Trophoblast cell (in vitro differentiated cells and primary cell): ENCODE measurements at regions not wholly inside any gene's neighbourhood (a gene's known extent, or its start where the extent isn't known, plus 50 kb on each side); places are given as distances from the start of the nearest gene placed in this dataset.
A peak's percentile ranks its signal among the peaks of the same experiment; 100 is the strongest.
"Not testable (repeated sequence)": the region's sequence is repeated elsewhere in the genome, so short reads cannot be mapped to it uniquely, and the experiment has no call there.

Source experiments
- DNase-seq, 2 donors: peaks; one replicate each; pipeline ENCODE4 v3.0.0-alpha.2; 2016
- H2AFZ ChIP-seq: 2 replicates; pipeline ENCODE4 v1.6.1; 2013; ENCODE audit warnings: low read length, moderate library complexity, mild to moderate bottlenecking; ENCODE audit not compliant: insufficient read depth, poor library complexity
- H2AK5ac ChIP-seq: 2 replicates; pipeline ENCODE4 v1.6.1; 2013; ENCODE audit warnings: mild to moderate bottlenecking, low read length
- H2BK120ac ChIP-seq: 2 replicates; pipeline ENCODE4 v1.6.1; 2013; ENCODE audit warnings: low read length, mild to moderate bottlenecking, moderate library complexity; ENCODE audit not compliant: insufficient read depth, poor library complexity
- H2BK12ac ChIP-seq: 2 replicates; pipeline ENCODE4 v1.6.1; 2013; ENCODE audit warnings: mild to moderate bottlenecking, low read length, moderate library complexity
- H2BK5ac ChIP-seq: 2 replicates; pipeline ENCODE4 v1.6.1; 2013; ENCODE audit warnings: low read length, low read depth, moderate library complexity, mild to moderate bottlenecking; ENCODE audit not compliant: poor library complexity
- H3K14ac ChIP-seq: 2 replicates; pipeline ENCODE4 v1.6.1; 2013; ENCODE audit warnings: mild to moderate bottlenecking, low read length
- H3K18ac ChIP-seq: 2 replicates; pipeline ENCODE4 v1.6.1; 2013; ENCODE audit warnings: mild to moderate bottlenecking, low read length
- H3K23ac ChIP-seq: 2 replicates; pipeline ENCODE4 v1.6.1; 2013; ENCODE audit warnings: low read length
- H3K27ac ChIP-seq: 2 replicates; pipeline ENCODE4 v1.5.1; 2013; ENCODE audit warnings: low read depth, mild to moderate bottlenecking, inconsistent platforms, low read length, moderate library complexity
- H3K27me3 ChIP-seq: 2 replicates; pipeline ENCODE4 v1.6.1; 2013; ENCODE audit warnings: inconsistent platforms, mild to moderate bottlenecking, low read length, moderate library complexity; ENCODE audit not compliant: insufficient read depth
- H3K36me3 ChIP-seq, 2 experiments: 1 replicate in 1 of 2; 2 replicates in 1 of 2; pipeline ENCODE4 v1.6.1; 2013; ENCODE audit warnings: low read length in 2 of 2, mild to moderate bottlenecking in 2 of 2, moderate library complexity in 1 of 2; ENCODE audit not compliant: insufficient read depth in 2 of 2, control insufficient read depth in 1 of 2
- H3K4ac ChIP-seq: 2 replicates; pipeline ENCODE4 v1.6.1; 2013; ENCODE audit warnings: low read depth, mild to moderate bottlenecking, low read length, moderate library complexity
- H3K4me1 ChIP-seq, 2 experiments: 1 replicate in 1 of 2; 2 replicates in 1 of 2; pipeline ENCODE4 v1.6.1; 2013; ENCODE audit warnings: low read length in 2 of 2, mild to moderate bottlenecking in 2 of 2, moderate library complexity in 1 of 2; ENCODE audit not compliant: insufficient read depth in 2 of 2, control insufficient read depth in 1 of 2
- H3K4me2 ChIP-seq: 2 replicates; pipeline ENCODE4 v1.6.1; 2013; ENCODE audit warnings: inconsistent platforms, mild to moderate bottlenecking, low read length, moderate library complexity
- H3K4me3 ChIP-seq: 2 replicates; pipeline ENCODE4 v1.5.1; 2013; ENCODE audit warnings: mild to moderate bottlenecking, low read depth, low read length, inconsistent platforms
- H3K79me1 ChIP-seq: one replicate; pipeline ENCODE4 v1.6.1; 2013; ENCODE audit warnings: low read length
- H3K79me2 ChIP-seq: 2 replicates; pipeline ENCODE4 v1.6.1; 2013; ENCODE audit warnings: low read length, mild to moderate bottlenecking; ENCODE audit not compliant: control insufficient read depth, insufficient read depth, poor library complexity
- H3K9ac ChIP-seq: 2 replicates; pipeline ENCODE4 v1.6.1; 2013; ENCODE audit warnings: mild to moderate bottlenecking, low read length
- H3K9me3 ChIP-seq: 2 replicates; pipeline ENCODE4 v1.6.1; 2013; ENCODE audit warnings: low read depth, mild to moderate bottlenecking, control low read depth, inconsistent platforms, low read length; ENCODE audit not compliant: insufficient read depth
- H4K12ac ChIP-seq: 2 replicates; pipeline ENCODE4 v1.6.1; 2013; ENCODE audit warnings: low read depth, mild to moderate bottlenecking, low read length, moderate library complexity
- H4K8ac ChIP-seq: 2 replicates; pipeline ENCODE4 v1.6.1; 2013; ENCODE audit warnings: low read depth, mild to moderate bottlenecking, low read length, moderate library complexity
- H4K91ac ChIP-seq: one replicate; pipeline ENCODE4 v1.6.1; 2013; ENCODE audit warnings: low read depth, mild to moderate bottlenecking, low read length, moderate library complexity
- WGBS: extraction: QIAGEN DNeasy Blood & Tissue Kit; methylation state at CpG from one replicate; pipeline ENCODE4 v1.1.7; 2013; ENCODE audit warnings: missing lambda C conversion rate; ENCODE audit not compliant: insufficient read length, insufficient coverage; ENCODE audit errors: extremely low coverage; 5-methylcytosine and 5-hydroxymethylcytosine counted together

DNA sequence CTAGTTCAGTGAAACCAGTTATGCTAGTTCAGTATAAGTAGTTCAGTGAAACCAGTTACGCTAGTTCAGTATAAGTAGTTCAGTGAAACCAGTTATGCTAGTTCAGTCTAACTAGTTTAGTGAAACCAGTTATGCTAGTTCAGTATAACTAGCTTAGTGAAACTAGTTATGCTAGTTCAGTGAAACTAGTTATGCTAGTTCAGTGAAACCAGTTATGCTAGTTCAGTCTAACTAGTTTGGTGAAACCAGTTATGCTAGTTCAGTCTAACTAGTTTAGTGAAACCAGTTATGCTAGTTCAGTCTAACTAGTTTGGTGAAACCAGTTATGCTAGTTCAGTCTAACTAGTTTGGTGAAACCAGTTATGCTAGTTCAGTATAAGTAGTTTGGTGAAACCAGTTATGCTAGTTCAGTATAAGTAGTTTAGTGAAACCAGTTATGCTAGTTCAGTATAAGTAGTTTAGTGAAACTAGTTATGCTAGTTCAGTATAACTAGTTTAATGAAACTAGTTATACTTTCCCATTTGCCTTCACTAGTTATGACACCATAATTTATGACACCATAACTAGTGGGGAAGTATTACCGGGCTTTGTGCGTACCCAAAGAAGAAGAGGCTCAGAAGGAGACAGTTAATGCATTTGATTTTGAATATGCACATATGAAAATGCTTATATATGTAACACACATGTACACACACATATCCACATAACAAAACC lies 662.5 kb downstream of the QKI start:
- H2BK12ac ChIP-seq, H4K12ac ChIP-seq, H3K27ac ChIP-seq, H3K4me2 ChIP-seq, H3K14ac ChIP-seq, H3K4me3 ChIP-seq, H2AFZ ChIP-seq, H3K18ac ChIP-seq, H4K91ac ChIP-seq, H3K79me1 ChIP-seq, H3K36me3 ChIP-seq, H3K4me1 ChIP-seq, H3K79me2 ChIP-seq, H4K8ac ChIP-seq, H2AK5ac ChIP-seq, H3K27me3 ChIP-seq, H2BK120ac ChIP-seq, H3K9me3 ChIP-seq, H3K23ac ChIP-seq, H3K4ac ChIP-seq, H2BK5ac ChIP-seq, H3K9ac ChIP-seq: not testable (repeated sequence)
- DNase-seq: peak in 1 of 2 donors; percentile 39
- no CpG with 5 or more reads among the region's 3 CpGs for WGBS

- H3K9ac ChIP-seq: no peak overlapping the region
- no peaks in the 10 kb centered on the region for H3K4me1 ChIP-seq
- no peaks in the 10 kb centered on the region for H3K79me1 ChIP-seq
- no peak overlapping the region for H2BK12ac ChIP-seq
- DNase-seq: no peak
- H3K27me3 ChIP-seq: no peaks in the 10 kb centered on the region
- no peak overlapping the region for H3K18ac ChIP-seq
- no peaks in the 10 kb centered on the region for H3K36me3 ChIP-seq
- H3K4me2 ChIP-seq: no peak overlapping the region
- no peak overlapping the region for H3K4ac ChIP-seq
- H4K8ac ChIP-seq: no peak overlapping the region
- no peaks in the 10 kb centered on the region for H3K9me3 ChIP-seq
- no peak overlapping the region for H2AFZ ChIP-seq
- H2BK5ac ChIP-seq: no peak overlapping the region
- no peak overlapping the region for H2BK120ac ChIP-seq
- no peak overlapping the region for H4K91ac ChIP-seq
- H3K23ac ChIP-seq: no peak overlapping the region
- H3K14ac ChIP-seq: no peak overlapping the region
- no peak overlapping the region for H2AK5ac ChIP-seq
- no peak overlapping the region for H4K12ac ChIP-seq
- H3K27ac ChIP-seq: no peak overlapping the region
- H3K79me2 ChIP-seq: no peaks in the 10 kb centered on the region
- H3K4me3 ChIP-seq: no peak overlapping the region
- no CpG with 5 or more reads among the region's 10 CpGs for WGBS
These were observed 661.6 kb downstream of the QKI start for GRCh38 chr6:164075981-164076615.

- H3K4ac ChIP-seq: no peak overlapping the region
- H3K79me2 ChIP-seq: no peaks in the 10 kb centered on the region
- no peaks in the 10 kb centered on the region for H3K4me1 ChIP-seq
- no peak overlapping the region for H4K12ac ChIP-seq
- no peak overlapping the region for H3K18ac ChIP-seq
- H2BK120ac ChIP-seq: no peak overlapping the region
- no peaks in the 10 kb centered on the region for H3K27me3 ChIP-seq
- no peak overlapping the region for H4K91ac ChIP-seq
- no peaks in the 10 kb centered on the region for H3K79me1 ChIP-seq
- H2AK5ac ChIP-seq: no peak overlapping the region
- no peak overlapping the region for H3K23ac ChIP-seq
- H3K9me3 ChIP-seq: no peaks in the 10 kb centered on the region
- H3K4me2 ChIP-seq: no peak overlapping the region
- H3K9ac ChIP-seq: no peak overlapping the region
- H3K4me3 ChIP-seq: no peak overlapping the region
- H2BK12ac ChIP-seq: no peak overlapping the region
- no peak overlapping the region for H3K14ac ChIP-seq
- peak in 1 of 2 donors; percentile 45 for DNase-seq
- H2AFZ ChIP-seq: no peak overlapping the region
- WGBS: no CpG with 5 or more reads among the region's 2 CpGs
- no peak overlapping the region for H2BK5ac ChIP-seq
- no peaks in the 10 kb centered on the region for H3K36me3 ChIP-seq
- H4K8ac ChIP-seq: no peak overlapping the region
- no peak overlapping the region for H3K27ac ChIP-seq
These were observed 657.7 kb downstream of the QKI start for GRCh38 chr6:164072240-164072666.

DNA sequence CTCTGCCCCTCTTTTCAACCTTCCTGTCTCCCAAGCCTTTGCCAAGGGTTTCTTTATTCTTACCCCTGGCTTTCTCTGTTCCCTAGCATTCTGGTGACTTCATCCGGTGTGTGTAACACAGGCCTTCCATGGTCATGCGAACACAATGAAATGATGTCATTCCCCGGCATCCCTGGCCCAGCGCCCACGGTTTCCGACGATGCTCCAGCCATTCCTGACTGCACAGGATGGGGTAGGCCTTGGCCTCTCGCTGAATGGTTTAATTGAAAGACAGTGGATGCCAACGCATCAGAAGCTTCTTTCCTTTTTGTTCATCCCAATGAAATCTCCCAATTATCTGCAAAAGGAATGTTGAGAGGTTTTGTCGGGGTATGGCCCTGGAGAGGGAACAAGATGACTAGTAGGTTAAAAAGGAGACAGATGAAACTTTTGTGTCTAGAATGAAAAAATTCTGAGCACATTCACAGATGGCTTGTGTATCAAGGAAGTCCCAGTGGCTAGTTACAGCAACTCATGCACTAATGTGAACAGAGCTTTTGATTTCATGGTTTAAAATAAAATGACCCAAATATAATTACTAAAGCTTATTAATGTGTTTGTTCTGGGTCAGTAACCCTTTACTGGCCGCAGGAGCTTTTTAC lies 655.0 kb downstream of the QKI start:
- H2BK5ac ChIP-seq: no peak overlapping the region
- no peak overlapping the region for H2BK12ac ChIP-seq
- no peak overlapping the region for H2AFZ ChIP-seq
- H3K36me3 ChIP-seq: no peaks in the 10 kb centered on the region
- no peaks in the 10 kb centered on the region for H3K27me3 ChIP-seq
- no peaks in the 10 kb centered on the region for H3K4me1 ChIP-seq
- H3K23ac ChIP-seq: no peak overlapping the region
- H3K27ac ChIP-seq: no peak overlapping the region
- H4K91ac ChIP-seq: no peak overlapping the region
- no peaks in the 10 kb centered on the region for H3K9me3 ChIP-seq
- H2AK5ac ChIP-seq: no peak overlapping the region
- H3K14ac ChIP-seq: no peak overlapping the region
- no peaks in the 10 kb centered on the region for H3K79me2 ChIP-seq
- H3K4me3 ChIP-seq: no peak overlapping the region
- H3K4me2 ChIP-seq: no peak overlapping the region
- no peak overlapping the region for H3K9ac ChIP-seq
- DNase-seq: no peak
- H3K4ac ChIP-seq: no peak overlapping the region
- no peak overlapping the region for H3K18ac ChIP-seq
- no peak overlapping the region for H4K12ac ChIP-seq
- no peak overlapping the region for H4K8ac ChIP-seq
- WGBS: no CpG with 5 or more reads among the region's 11 CpGs
- H2BK120ac ChIP-seq: no peak overlapping the region
- H3K79me1 ChIP-seq: no peaks in the 10 kb centered on the region
